H1 (cell line): ENCODE measurements at regions not wholly inside any gene's neighbourhood (a gene's known extent, or its start where the extent isn't known, plus 50 kb on each side); places are given as distances from the start of the nearest gene placed in this dataset.

Experiments
- CTCF ChIA-PET: fragments of 300-600 bp; sonication (Branson Sonifier 250); formaldehyde crosslinking; loops from one replicate; lab custom pipeline; 2021; ENCODE audit not compliant: partially characterized antibody; lab: Charles Lee
- POLR2A ChIA-PET: fragments of 300-600 bp; sonication (Branson Sonifier 250); formaldehyde crosslinking; loops from one replicate; lab custom pipeline; 2021; ENCODE audit warnings: inconsistent platforms; ENCODE audit not compliant: partially characterized antibody; lab: Charles Lee
- DNase-seq, 2 experiments: peaks; one replicate each; pipeline versions ENCODE4 v3.0.0 to v3.0.0-alpha.2; 2010 to 2022; ENCODE audit warnings: low spot score in 2 of 2, low read depth in 1 of 2, mixed read lengths in 1 of 2
- FAIRE-seq: peaks from 2 replicates; lab custom pipeline; 2011; peaks lifted over from hg19 to GRCh38; lab: Jason Lieb, UNC
- H2AFZ ChIP-seq: 2 replicates; pipeline ENCODE4 v1.8.1; 2012; ENCODE audit warnings: low read length, inconsistent platforms
- H2AK5ac ChIP-seq: 2 replicates; pipeline ENCODE4 v1.6.1; 2013; ENCODE audit warnings: low read depth, low read length
- H2BK120ac ChIP-seq: replicated peaks from 2 replicates; pipeline ENCODE3; 2013; ENCODE audit warnings: low read depth, low read length, inconsistent platforms
- H2BK12ac ChIP-seq: 2 replicates; pipeline ENCODE4 v1.6.1; 2013; ENCODE audit warnings: low read depth, low read length
- H2BK15ac ChIP-seq: 2 replicates; pipeline ENCODE4 v1.6.1; 2013; ENCODE audit warnings: low read length
- H2BK20ac ChIP-seq: 2 replicates; pipeline ENCODE4 v1.6.1; 2013; ENCODE audit warnings: low read length
- H2BK5ac ChIP-seq: 2 replicates; pipeline ENCODE4 v1.6.1; 2013; ENCODE audit warnings: low read depth, low read length
- H3K14ac ChIP-seq: 2 replicates; pipeline ENCODE4 v1.6.1; 2013; ENCODE audit warnings: inconsistent platforms; ENCODE audit not compliant: insufficient read length
- H3K18ac ChIP-seq: 2 replicates; pipeline ENCODE4 v1.6.1; 2013; ENCODE audit warnings: low read length; ENCODE audit errors: extremely low read depth
- H3K23ac ChIP-seq: 2 replicates; pipeline ENCODE4 v1.6.1; 2013; ENCODE audit warnings: inconsistent platforms; ENCODE audit not compliant: insufficient read length
- H3K23me2 ChIP-seq: 2 replicates; pipeline ENCODE4 v1.6.1; 2013; ENCODE audit warnings: low read depth, low read length
- H3K27ac ChIP-seq: 2 replicates; pipeline ENCODE4 v1.6.1; 2011; ENCODE audit warnings: low read depth, low read length, inconsistent platforms
- H3K27me3 ChIP-seq, 4 experiments: replicated peaks in 1 of 4; 1 replicate in 1 of 4; 2 replicates in 3 of 4; pipeline versions ENCODE4 v1.6.1 to v1.8.1; 2011 to 2013; ENCODE audit warnings: low read length in 3 of 4, mild to moderate bottlenecking in 3 of 4, inconsistent platforms in 2 of 4, mixed read lengths in 2 of 4, moderate library complexity in 1 of 4; ENCODE audit not compliant: control insufficient read depth in 3 of 4, insufficient read depth in 3 of 4; ENCODE audit errors: extremely low read depth in 1 of 4
- H3K36me3 ChIP-seq, 4 experiments: 2 replicates each; pipeline versions ENCODE4 v1.6.1 to v1.8.1; 2011 to 2013; ENCODE audit warnings: mild to moderate bottlenecking in 4 of 4, low read length in 3 of 4, moderate library complexity in 2 of 4, control low read depth in 1 of 4, inconsistent platforms in 1 of 4; ENCODE audit not compliant: insufficient read depth in 4 of 4, control insufficient read depth in 2 of 4
- H3K4ac ChIP-seq: replicated peaks from 2 replicates; pipeline ENCODE3; 2013; ENCODE audit warnings: low read length, low read depth, mixed read lengths, inconsistent platforms; ENCODE audit not compliant: insufficient read length
- H3K4me1 ChIP-seq, 4 experiments: replicated peaks in 1 of 4; 1 replicate in 1 of 4; 2 replicates in 3 of 4; pipeline versions ENCODE4 v1.6.1 to v1.8.1; 2011 to 2013; ENCODE audit warnings: low read length in 3 of 4, inconsistent platforms in 2 of 4, mixed read lengths in 1 of 4; ENCODE audit not compliant: insufficient read depth in 4 of 4, control insufficient read depth in 3 of 4
- H3K4me2 ChIP-seq, 2 experiments: 2 replicates each; pipeline versions ENCODE4 v1.6.1 to v1.8.1; 2011 to 2013; ENCODE audit warnings: low read depth in 2 of 2, low read length in 2 of 2, control low read depth in 1 of 2, inconsistent platforms in 1 of 2, mild to moderate bottlenecking in 1 of 2; ENCODE audit not compliant: insufficient read depth in 1 of 2
- H3K4me3 ChIP-seq, 4 experiments: fragments of 200-600, 300-600 bp in 1 of 4; sonication (generic), shearing (Covaris generic), sonication (Bioruptor Twin) in 1 of 4; 2 replicates each; pipeline versions ENCODE4 v1.5.1 to v1.8.1; 2011 to 2016; ENCODE audit warnings: low read length in 4 of 4, low read depth in 3 of 4, control low read depth in 2 of 4, inconsistent platforms in 2 of 4, mild to moderate bottlenecking in 2 of 4, mixed read lengths in 1 of 4, moderate library complexity in 1 of 4; ENCODE audit not compliant: insufficient read depth in 2 of 4; ENCODE audit errors: extremely low read depth in 1 of 4
- H3K56ac ChIP-seq: replicated peaks from 2 replicates; pipeline ENCODE3; 2013; ENCODE audit warnings: low read depth, mild to moderate bottlenecking, mixed read lengths, low read length, inconsistent platforms; ENCODE audit not compliant: insufficient read length
- H3K79me1 ChIP-seq: 2 replicates; pipeline ENCODE4 v1.6.1; 2013; ENCODE audit warnings: low read depth, low read length, control low read depth
- H3K79me2 ChIP-seq, 2 experiments: 2 replicates each; pipeline versions ENCODE4 v1.6.1 to v1.8.1; 2012 to 2013; ENCODE audit warnings: low read length in 2 of 2, mild to moderate bottlenecking in 2 of 2, inconsistent platforms in 1 of 2; ENCODE audit not compliant: insufficient read depth in 2 of 2, control insufficient read depth in 1 of 2
- H3K9ac ChIP-seq, 4 experiments: replicated peaks in 1 of 4; 1 replicate in 1 of 4; 2 replicates in 3 of 4; pipeline versions ENCODE4 v1.6.1 to v1.8.1; 2011 to 2013; ENCODE audit warnings: low read depth in 3 of 4, low read length in 3 of 4, control low read depth in 2 of 4, mild to moderate bottlenecking in 2 of 4, moderate library complexity in 2 of 4, inconsistent platforms in 1 of 4; ENCODE audit errors: extremely low read depth in 1 of 4
- H3K9me3 ChIP-seq, 2 experiments: 2 replicates each; pipeline versions ENCODE4 v1.6.1 to v1.8.1; 2012 to 2013; ENCODE audit warnings: mild to moderate bottlenecking in 2 of 2, moderate library complexity in 2 of 2, control low read depth in 1 of 2, inconsistent platforms in 1 of 2, low read depth in 1 of 2, low read length in 1 of 2, mixed read lengths in 1 of 2; ENCODE audit not compliant: insufficient read depth in 2 of 2
- H4K20me1 ChIP-seq, 2 experiments: replicated peaks in 1 of 2; 2 replicates each; pipeline versions ENCODE3 to v1.8.1; 2011 to 2013; ENCODE audit warnings: inconsistent platforms in 2 of 2, low read length in 2 of 2, mild to moderate bottlenecking in 1 of 2; ENCODE audit not compliant: insufficient read depth in 2 of 2, control insufficient read depth in 1 of 2
- H4K5ac ChIP-seq: 2 replicates; pipeline ENCODE4 v1.6.1; 2013; ENCODE audit warnings: low read length, low read depth, mixed read lengths, inconsistent platforms; ENCODE audit not compliant: insufficient read length
- H4K8ac ChIP-seq: 2 replicates; pipeline ENCODE4 v1.8.0; 2013; ENCODE audit warnings: mild to moderate bottlenecking, moderate library complexity, low read length, inconsistent platforms; ENCODE audit not compliant: insufficient read depth; ENCODE audit errors: extremely low read depth
- H4K91ac ChIP-seq: replicated peaks from 2 replicates; pipeline ENCODE3; 2013; ENCODE audit warnings: low read length, mixed read lengths, inconsistent platforms; ENCODE audit not compliant: insufficient read length
- EGR1 ChIP-seq: IDR thresholded peaks from 2 replicates; pipeline ENCODE4 v1.6.1; 2011; ENCODE audit warnings: low read depth, low read length, borderline replicate concordance
- HDAC2 ChIP-seq, 2 experiments: fragments of 300-600 bp in 1 of 2; sonication (generic) in 1 of 2; IDR thresholded peaks; 2 replicates each; pipeline ENCODE4 v1.6.1; 2011 to 2012; ENCODE audit warnings: low read depth in 2 of 2, low read length in 2 of 2, mild to moderate bottlenecking in 2 of 2, moderate library complexity in 2 of 2, borderline replicate concordance in 1 of 2, inconsistent platforms in 1 of 2
- HDAC6 ChIP-seq: IDR thresholded peaks from one replicate; pipeline ENCODE4 v1.7.1; 2012; ENCODE audit warnings: low read depth, mild to moderate bottlenecking, inconsistent platforms, low read length, moderate library complexity
- POU5F1 ChIP-seq: IDR thresholded peaks from 2 replicates; pipeline ENCODE4 v1.6.1; 2011; ENCODE audit warnings: low read depth, mild to moderate bottlenecking, low read length, moderate library complexity
- RAD21 ChIP-seq, 2 experiments: IDR thresholded peaks in 1 of 2; conservative IDR thresholded peaks in 1 of 2; 2 replicates each; pipeline ENCODE4 v1.6.1; 2011; ENCODE audit warnings: low read depth in 2 of 2, low read length in 2 of 2, improper control_type of control experiment in 1 of 2, inconsistent platforms in 1 of 2, mild to moderate bottlenecking in 1 of 2, moderate library complexity in 1 of 2
- RBBP5 ChIP-seq: IDR thresholded peaks from 2 replicates; pipeline ENCODE4 v1.7.1; 2012; ENCODE audit warnings: low read depth, mild to moderate bottlenecking, inconsistent platforms, low read length, moderate library complexity, borderline replicate concordance
- SIRT6 ChIP-seq: IDR thresholded peaks from one replicate; pipeline ENCODE4 v1.7.1; 2012; ENCODE audit warnings: low read length, inconsistent platforms
- SP2 ChIP-seq: IDR thresholded peaks from 2 replicates; pipeline ENCODE4 v1.6.1; 2012; ENCODE audit warnings: mild to moderate bottlenecking, low read length, inconsistent platforms
- TBP ChIP-seq: IDR thresholded peaks from 2 replicates; pipeline ENCODE4 v1.6.1; 2011; ENCODE audit warnings: low read depth, low read length, improper control_type of control experiment
- YY1 ChIP-seq: IDR thresholded peaks from 2 replicates; pipeline ENCODE4 v1.6.1; 2011; ENCODE audit warnings: low read depth, mild to moderate bottlenecking, low read length
- WGBS, 2 experiments: shearing (Covaris generic) in 1 of 2; methylation state at CpG; one replicate each; pipeline versions ENCODE4 v1.1.6 to v1.1.7; 2013 to 2015; ENCODE audit warnings: low lambda C conversion rate in 2 of 2, mixed read lengths in 2 of 2, inconsistent platforms in 1 of 2, low coverage in 1 of 2, missing lambda C conversion rate in 1 of 2; ENCODE audit not compliant: insufficient replicate concordance in 2 of 2, insufficient coverage in 1 of 2, insufficient read length in 1 of 2; ENCODE audit errors: extremely low coverage in 1 of 2, missing lambda C conversion rate in 1 of 2; 5-methylcytosine and 5-hydroxymethylcytosine counted together
- TF ChIP-seq, protein P1 (sequence below), 3 experiments: IDR thresholded peaks; 1 replicate in 2 of 3; 2 replicates in 1 of 3; pipeline versions ENCODE4 v1.5.1 to v1.6.1; 2011; ENCODE audit warnings: low read length in 3 of 3, mild to moderate bottlenecking in 3 of 3, inconsistent platforms in 2 of 3, low read depth in 1 of 3, moderate library complexity in 1 of 3; ENCODE audit not compliant: insufficient read depth in 1 of 3; ENCODE audit errors: control extremely low read depth in 1 of 3

DNA sequence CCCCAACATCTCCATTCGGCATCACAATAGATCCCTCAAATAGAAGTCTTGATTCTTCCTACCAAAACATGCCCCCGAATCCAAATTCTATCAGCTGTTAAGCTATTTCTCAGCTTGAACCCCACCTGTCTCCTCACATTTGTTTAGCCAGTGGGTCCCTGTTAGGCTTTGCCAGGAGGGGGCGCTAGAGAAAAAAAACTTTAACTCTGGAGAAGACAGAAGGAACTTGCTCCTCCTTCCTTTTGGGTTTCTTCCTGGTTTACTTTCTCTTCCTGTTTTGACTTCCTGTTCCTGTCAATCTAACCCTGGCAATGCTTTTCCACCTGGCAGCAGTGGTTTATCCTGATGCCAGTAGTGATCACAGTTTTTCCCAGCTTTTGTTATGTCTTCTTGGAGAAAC lies 95.6 kb upstream of the KCNK1 start:
- Histone ChIP-seq H3K4me3 (no peak overlapping the region), H3K27me3 (peaks cover 0 to 2% (median 0%) of the 10 kb centered on the region in 4 experiments; a peak in 1 of 7 replicates), H3K36me3 (no peaks in the 10 kb centered on the region), H2AFZ (peak overlapping the region; percentile 66; the same call in 1 of the 2 replicates), H3K27ac (no peak overlapping the region), H4K20me1 (no peaks in the 10 kb centered on the region), H3K14ac (no peak overlapping the region), H3K4me1 (peaks cover 0 to 8% (median 2%) of the 10 kb centered on the region in 4 experiments; a peak in 4 of 7 replicates), H2BK20ac (no peak overlapping the region), H3K79me1 (no peaks in the 10 kb centered on the region), H2BK12ac (no peak overlapping the region), H2AK5ac (no peak overlapping the region), H3K79me2 (no peaks in the 10 kb centered on the region), H3K4ac (no peak overlapping the region), H3K56ac (no peak overlapping the region), H4K91ac (no peak overlapping the region), H3K23ac (no peak overlapping the region), H2BK15ac (0 out of 2 replicates have a peak overlapping the region, but pooled peaks have one; percentile 72), H3K9me3 (no peaks in the 10 kb centered on the region), H2BK5ac (no peak overlapping the region), H3K4me2 (no peak overlapping the region), H2BK120ac (no peak overlapping the region), H3K18ac (no peak overlapping the region; the same call in 1 of the 2 replicates), H3K9ac (no peak overlapping the region), H3K23me2 (no peaks in the 10 kb centered on the region), H4K5ac (no peak overlapping the region), H4K8ac (no peak overlapping the region)
- ChIA-PET POLR2A (interaction anchor here (1.2 kb wide), 1 partner anchor 9 kb away, joined by 3 read pairs; no protein-coding TSS in a partner anchor), CTCF (interaction anchor here (0.8 to 4.2 kb wide), 28 partner anchors 10 to 593 kb away, joined by 3 to 31 read pairs (median 3); partner anchors contain the start of gene SLC35F3)
- 56% methylated on average over 3 of the region's 3 CpGs; no CpG with 5 or more reads in 1 of the 2 experiments for WGBS, 2 experiments
- DNase-seq, result peak; percentile 38 to 89
- FAIRE-seq, result peak; percentile 73
- TF ChIP-seq RBBP5 (no peak), POU5F1 (no peak), YY1 (no peak), TBP (no peak), EGR1 (peak; percentile 81), HDAC6 (no peak), HDAC2 (IDR thresholded peaks at IDR 0.05; ENCODE audit: borderline replicate concordance in 1 of 2, low read depth in 2 of 2, low read length in 2 of 2) (no peak), RAD21 (IDR thresholded peaks at IDR 0.05 in 1 of 2, conservative IDR thresholded peaks at IDR 0.05 in 1 of 2; ENCODE audit: low read depth in 2 of 2, low read length in 2 of 2) (peak; percentile 59 to 74), SIRT6 (no peak), SP2 (no peak)
- TF ChIP-seq, protein P1, sequence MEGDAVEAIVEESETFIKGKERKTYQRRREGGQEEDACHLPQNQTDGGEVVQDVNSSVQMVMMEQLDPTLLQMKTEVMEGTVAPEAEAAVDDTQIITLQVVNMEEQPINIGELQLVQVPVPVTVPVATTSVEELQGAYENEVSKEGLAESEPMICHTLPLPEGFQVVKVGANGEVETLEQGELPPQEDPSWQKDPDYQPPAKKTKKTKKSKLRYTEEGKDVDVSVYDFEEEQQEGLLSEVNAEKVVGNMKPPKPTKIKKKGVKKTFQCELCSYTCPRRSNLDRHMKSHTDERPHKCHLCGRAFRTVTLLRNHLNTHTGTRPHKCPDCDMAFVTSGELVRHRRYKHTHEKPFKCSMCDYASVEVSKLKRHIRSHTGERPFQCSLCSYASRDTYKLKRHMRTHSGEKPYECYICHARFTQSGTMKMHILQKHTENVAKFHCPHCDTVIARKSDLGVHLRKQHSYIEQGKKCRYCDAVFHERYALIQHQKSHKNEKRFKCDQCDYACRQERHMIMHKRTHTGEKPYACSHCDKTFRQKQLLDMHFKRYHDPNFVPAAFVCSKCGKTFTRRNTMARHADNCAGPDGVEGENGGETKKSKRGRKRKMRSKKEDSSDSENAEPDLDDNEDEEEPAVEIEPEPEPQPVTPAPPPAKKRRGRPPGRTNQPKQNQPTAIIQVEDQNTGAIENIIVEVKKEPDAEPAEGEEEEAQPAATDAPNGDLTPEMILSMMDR (IDR thresholded peaks at IDR 0.05; ENCODE audit: control extremely low read depth in 1 of 3, insufficient read depth in 1 of 3, low read depth in 1 of 3, low read length in 3 of 3), result peak in 2 of 3 experiments; percentile 73 to 74; a peak in 3 of 4 replicates
